GM18907 (cell line): ENCODE measurements at regions not wholly inside any gene's neighbourhood (a gene's known extent, or its start where the extent isn't known, plus 50 kb on each side); places are given as distances from the start of the nearest gene placed in this dataset.
"Not testable (repeated sequence)": the region's sequence is repeated elsewhere in the genome, so short reads cannot be mapped to it uniquely, and the experiment has no call there.

Source experiments
- ATAC-seq: cut with Tn5 transposase; IDR thresholded peaks from one replicate; pipeline ENCODE4 v1.9.1; 2021; ENCODE audit warnings: mild to moderate bottlenecking, moderate library complexity; ENCODE audit not compliant: unreplicated experiment

DNA sequence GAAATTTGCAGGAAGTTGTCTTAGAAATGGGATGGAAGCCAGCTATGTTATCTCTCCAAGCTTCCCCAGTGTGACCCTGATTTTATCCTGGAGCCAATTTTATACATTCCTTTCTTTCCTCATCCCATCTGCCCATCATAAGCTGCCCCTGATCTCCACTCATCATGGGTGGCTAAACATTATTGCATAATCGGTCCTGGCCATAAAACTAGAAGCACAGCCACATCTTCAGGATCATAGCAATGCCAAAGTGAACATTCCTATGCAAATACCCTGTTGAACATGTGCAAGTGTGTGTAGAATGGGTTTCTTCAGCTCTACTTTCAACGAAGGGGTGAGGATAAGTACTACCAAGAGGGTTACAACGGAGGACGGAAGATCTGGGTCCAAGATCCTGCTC, 50.6 kb upstream of the COG2 start:
- ATAC-seq: no peak

DNA sequence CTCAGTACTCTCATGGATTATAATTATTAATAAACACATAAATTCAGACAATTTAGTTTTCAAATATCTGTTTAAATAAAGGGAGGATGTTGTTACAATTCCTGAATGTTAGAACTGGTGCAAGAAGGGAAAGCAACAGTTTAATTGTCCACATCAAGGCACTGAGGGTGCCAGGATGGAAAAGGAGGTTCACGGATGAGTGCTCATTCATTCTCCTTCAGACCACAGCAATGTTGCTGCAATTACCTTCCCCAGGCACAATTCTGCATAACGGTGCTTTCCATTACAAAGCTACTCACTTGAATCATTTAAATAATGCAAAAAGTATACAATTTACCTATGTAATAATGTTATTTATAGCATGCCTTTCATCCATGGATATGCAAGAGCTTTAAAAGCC, 52.3 kb upstream of the COG2 start:
- ATAC-seq: no peak

DNA sequence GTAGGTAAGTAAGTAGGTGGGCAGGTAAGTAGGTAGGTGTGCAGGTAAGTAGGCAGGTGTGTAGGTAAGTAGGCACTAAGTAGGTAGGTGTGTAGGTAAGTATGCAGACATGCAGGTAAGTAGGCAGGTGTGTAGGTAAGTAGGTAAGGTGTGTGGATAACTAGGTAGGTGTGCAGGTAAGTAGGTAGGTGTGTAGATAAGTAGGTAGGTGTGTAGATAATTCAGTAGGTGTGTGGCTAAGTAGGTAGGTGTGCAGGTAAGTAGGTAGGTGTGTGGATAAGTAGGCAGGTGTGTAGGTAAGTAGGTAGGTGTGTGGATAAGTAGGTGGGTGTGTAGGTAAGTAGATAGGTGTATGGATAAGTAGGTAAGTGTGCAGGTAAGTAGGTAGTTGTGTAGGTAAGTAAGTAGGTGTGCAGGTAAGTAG, 53.9 kb upstream of the COG2 start:
- no peak for ATAC-seq

DNA sequence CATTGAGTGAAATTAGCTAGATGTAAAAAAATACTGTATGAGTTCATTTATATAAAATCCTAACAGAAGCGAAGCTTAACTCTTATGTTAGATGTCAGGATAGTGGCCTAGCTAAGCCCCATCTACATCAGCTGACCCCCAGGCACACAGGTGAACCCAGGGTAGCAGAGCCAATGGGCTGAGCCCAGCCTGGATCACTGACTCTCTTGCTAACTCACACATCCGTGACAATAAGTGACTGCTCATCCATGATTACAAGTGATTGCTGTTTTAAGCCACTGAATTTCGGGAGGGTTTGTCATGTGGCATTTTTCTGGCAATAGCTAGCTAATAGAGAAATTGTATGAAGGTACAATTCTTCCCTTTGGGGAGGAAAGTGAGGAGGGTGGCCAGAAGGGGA, 55.2 kb upstream of the COG2 start:
- ATAC-seq: no peak

DNA sequence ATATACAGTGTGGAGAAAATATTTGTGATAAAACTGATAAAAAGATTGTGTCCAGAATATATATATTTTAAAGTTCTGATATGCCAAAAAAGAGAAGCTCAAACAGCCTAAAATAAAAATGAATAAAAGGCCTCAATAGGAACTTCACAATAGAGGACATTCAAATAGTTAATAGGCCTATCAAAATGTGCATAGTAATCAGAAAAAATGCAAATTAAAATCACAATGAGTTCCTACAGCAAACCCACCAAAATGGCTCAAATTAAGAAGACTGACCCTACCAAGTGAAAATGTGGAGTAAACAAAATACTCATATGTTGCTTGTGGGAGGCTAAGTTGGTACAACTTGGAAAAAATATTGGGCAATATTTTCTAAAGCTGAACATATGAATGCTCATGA, 57.6 kb upstream of the COG2 start:
- ATAC-seq: no peak

DNA sequence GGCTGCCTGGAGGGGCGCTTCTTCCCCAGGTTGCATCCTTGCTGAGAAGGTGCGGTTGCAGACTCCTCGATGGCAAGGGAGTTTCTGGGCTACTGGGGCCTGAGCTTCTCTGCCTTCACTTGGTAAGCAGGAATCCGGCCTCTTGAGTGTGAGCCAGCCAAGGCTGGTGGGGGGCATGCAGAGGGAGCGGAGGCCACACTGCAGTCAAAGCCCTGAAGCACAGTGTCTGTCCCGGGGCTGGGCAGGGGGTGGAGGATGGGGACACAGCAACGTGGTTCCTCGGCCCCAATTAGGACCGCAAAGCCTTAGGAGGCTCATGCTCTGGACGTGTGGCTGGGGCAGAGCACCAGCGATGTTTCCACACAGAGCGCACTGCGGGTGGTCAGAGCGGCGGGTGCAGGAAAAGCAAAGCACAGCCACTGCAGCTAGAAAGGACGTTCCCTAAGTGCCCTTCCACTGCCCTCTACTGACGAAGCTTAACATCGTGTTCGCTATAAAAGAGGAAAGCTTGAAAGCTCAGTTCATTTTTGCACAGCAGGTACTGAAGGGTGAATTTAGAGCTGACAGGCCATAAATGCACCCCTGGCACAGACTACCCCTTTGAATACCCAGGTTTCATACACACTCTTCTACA, 60.7 kb upstream of the COG2 start:
- no peak for ATAC-seq

DNA sequence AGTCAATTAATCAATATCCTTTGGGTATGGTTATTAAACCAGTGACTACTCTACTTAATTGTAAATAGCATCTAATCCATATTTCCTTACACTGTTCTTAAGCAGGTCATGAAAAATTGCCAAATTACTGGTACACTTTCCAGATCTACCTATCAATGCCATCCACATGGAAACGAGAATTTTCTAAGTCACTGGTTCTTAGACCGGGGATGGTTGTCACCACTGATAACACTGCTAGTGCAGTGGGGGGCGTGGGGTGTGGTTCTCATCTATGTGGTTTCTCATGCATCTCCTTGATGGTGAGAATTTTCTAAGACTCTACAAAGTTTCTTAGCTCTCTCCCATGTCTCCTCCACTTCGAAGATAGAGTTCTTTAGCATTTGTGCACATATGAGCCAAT, 63.7 kb upstream of the COG2 start:
- no peak for ATAC-seq

DNA sequence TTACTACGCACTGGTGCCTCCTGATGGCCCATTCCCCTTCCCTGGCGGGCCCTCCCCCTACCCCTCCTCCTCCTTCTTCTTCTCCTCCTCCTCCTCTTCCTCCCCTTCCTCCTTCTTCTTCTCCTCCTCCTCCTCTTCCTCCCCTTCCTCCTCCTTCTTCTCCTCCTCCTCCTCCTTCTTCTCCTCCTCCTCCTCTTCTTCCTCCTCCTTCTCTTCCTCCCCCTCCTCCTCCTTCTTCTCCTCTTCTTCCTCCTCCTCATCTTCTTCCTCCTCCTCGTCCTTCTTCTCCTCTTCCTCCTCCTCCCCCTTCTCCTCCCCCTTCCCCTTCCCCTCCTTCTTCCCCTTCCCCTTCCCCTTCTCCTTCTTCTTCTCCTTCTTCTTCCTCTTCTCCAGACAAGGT, 64.7 kb upstream of the COG2 start:
- ATAC-seq: no peak

DNA sequence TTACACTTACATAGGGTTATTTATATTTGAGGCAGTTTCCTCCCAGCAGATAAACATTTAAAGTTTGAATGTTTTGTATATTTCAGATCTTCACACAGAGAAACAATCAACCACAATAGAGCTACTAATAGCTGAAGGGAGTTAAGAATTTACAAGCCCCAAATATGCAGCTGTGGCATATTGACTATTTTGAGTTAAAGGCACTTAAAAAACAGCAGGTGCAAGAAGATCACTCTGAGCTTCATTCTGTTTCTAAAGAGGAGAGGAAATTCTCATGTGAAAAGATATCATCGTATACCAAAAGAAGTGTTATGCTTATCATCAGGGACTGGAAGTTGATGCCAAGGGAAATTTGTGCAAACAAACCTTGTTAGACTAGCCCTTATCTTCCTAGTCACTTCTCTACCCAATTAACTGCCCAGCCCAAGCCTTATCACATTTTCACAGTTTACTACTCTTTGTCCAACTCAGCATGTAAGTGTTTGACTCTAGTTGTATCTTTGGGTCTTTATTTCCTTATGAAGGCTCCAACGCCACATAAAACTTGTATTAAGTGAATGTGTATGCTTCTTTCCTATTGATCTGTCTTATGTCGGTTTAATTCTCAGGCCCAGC, 66.3 kb upstream of the COG2 start:
- no peak for ATAC-seq

DNA sequence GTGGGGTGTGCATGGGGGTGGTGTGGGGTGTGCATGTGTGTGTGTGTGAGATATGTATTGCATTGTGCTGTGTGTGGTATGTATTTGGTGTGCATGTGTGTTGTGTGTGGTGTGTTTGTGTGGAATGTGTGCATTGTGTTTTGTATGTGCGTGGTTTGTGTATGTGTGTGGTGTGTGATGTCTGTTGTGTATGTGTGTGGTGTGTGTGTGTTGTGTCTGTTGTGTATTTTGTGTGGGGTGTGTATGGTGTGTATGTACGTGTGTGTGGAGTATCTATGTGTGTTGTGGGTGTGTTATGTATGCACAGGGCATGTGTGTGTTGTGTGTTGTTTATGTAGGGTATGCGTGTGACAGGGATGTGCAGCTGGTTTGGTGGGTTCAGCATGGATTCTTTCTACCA, 67.8 kb upstream of the COG2 start:
- no peak for ATAC-seq

DNA sequence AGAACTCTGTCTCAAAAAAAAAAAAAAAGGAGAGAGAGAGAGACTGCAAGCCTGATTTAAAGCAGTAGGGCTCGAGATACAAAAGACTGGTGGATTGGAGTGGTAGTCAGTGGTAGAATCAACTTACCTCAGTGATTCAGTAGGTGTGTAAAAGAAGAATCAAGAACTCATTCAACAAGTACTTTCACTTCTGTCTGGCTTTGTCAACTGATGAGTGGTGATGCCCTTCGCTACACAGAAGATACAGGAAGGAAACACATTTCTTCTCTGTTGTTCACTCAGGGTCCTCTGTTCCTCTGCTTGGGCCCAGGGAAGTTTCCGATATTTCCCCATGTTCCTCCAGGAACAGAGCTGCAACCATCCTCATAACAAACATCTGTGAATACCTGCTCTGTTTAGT, 68.6 kb upstream of the COG2 start:
- ATAC-seq: no peak

DNA sequence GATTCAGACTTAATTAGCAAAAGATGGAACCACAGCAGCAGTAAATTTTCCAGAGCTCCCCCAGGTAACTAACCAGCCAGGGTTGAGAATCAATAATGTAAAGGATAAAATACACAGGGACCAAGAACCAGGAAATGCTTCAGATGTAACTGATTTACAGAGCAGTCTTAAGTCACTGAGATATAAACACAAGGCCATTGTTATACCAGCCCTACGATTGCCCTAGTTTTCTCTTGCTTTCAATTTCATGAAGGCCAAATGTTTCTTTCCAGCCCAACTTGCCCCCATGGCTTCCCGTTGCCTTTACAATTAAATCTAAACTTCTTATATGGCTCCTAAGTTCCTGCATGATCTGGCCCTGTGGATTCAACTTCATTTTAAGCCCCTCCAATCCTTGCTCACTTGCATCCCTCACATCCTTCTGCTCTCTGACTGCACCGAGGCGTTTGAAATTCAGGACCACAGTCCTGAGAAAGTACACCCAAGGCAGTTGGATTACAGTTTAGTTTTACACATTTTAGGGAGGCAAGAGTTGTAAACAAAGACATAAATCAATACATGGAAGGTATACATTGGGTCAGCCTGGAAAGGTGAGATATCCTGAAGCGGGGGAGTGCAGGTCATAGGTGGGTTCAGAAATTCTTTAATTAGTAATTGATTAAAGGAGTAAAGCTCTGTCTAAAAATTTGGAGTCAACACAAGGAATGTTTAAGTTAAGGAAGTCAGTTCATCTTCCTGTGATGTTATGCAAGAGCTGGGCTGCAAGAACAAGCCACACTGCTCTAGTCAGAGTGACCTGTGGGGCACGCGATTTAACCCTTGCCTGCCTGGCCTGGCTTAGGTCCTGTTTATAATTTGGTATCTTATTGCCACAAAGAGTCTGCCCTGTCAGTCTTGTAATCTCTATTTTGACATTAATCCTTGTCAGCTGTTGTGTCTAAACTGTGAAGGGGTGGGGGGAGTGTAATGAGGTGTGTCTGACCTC, 69.9 kb upstream of the COG2 start:
- no peak for ATAC-seq

DNA sequence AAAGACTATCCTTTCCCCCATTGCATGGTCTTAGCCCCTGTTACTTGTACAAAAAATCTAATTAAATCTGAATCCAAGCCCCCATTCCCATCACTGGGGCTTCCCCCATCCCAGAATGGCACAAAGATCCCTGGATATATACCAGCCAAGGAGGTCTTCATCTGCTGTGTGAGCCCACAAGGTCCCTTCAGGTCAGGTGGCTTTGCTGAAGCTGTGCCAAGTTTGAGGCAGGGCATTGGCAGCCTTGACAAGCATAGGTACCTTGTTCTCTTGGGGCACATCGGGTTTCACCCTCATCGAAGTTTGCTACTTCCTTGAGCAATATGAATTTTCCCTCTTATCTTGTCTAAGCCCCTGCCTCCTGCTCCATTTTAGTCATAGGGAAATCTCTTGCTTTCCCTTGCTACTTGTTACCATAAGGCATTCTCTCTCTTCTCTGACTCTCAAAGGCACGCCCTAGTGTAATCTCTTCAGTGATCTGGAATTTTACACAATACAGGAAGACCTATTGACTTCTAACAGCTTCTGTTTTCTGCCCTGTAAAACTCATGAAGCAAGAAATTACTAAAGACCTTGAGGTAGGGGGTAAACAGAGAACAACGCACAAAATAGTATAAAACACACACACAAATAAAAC, 71.4 kb upstream of the COG2 start:
- no peak for ATAC-seq

DNA sequence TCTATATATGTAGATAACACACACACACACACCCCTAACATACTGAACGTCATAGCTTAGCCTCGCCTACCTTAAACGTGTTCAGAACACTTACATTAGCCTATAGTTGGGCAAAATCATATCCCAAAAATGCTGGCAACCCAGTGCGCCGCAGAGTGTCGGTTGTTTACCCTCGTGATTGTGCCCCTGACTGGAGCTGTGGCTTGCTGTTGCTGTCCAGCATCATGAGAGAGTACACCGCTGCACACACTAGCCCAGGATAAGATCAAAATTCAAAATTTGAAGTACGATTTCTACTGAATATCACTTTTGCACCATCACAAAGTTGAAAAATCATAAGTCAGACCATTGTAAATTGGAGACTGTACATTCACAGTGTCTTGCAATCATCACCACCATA, 73.1 kb upstream of the COG2 start:
- no peak for ATAC-seq

DNA sequence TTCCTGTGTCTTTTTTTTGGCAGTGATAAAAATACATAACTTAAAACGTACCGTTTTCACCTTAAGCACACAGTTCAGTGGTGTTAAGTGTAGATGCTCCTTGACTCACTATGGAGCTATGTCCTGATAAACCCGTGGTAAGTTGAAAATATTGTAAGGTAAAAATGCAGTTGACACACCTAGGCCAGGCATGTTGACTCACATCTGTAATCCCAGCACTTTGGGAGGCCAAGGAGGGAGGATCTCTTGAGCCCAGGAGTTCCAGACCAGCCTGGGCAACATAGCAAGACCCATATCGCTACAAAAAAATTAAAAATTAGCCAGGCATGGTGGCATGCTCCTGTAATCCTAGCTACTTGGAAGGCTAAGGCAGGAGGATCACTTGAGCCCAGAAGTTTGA, 73.6 kb upstream of the COG2 start:
- ATAC-seq: no peak

DNA sequence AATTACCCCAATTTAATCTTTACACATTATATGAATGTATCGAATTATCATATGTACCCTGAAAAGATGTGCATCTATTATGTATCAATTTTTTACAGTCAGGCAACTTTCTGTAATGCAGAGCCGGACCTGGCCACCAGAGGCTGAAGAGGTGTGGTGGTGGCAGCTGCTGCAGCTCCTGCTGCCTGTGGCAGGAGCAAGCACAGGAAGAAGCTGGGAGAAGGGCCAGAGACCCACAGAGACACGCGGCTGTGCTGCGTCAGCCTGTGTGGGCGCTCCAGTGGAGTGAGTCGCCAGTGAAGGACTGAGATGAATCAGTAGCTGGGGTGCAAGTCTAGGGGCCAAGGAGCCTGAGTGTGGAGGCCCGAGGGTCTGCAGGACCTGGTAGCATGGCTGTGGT, 74.3 kb upstream of the COG2 start:
- no peak for ATAC-seq

DNA sequence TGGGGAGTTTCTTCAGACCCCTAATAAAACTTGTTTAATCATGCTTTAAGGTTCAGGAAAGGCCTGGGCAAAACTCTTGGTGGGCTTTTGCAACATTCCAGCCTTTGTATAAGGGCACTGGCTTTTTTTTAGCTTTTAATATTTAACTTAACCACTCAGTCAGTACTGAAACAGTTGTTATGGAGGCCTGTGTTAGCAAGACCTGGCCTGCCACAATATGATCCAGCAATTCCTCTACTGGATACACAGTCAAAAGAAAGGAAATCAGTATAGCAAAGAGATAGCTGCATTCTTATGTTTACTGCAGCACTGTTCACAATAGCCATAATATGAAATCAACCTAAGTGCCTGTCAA, 75.1 kb upstream of the COG2 start:
- no peak for ATAC-seq

DNA sequence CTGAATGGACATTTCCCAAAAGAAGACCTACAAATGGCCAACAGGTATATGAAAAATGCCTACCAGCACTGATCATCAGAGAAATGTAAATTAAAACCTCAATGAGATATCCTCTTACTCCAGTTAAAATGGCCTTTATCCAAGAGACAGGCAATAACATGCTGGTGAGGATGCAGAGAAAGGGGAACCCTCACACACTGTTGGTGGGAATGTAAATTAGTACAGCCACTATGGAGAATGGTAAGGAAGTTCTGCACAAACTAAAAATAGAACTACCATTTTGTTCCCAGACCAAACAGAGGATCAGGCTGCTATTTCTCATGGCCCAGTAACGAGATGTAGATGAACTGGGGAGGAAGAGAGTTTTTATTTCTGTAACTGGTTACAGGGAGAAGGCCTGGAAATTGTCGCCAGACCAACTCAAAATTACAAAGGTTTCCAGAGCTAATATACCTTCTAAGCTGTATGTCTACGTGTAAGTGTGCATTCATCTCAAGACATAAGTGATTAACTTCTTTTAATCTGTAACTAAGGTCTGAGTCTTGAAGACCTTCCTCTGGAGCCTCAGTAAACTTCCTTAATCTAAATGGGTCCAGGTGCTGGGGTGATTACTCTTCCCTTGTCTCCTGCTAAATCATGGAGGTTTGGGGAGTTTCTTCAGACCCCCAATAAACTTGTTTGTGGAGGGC, 75.6 kb upstream of the COG2 start:
- ATAC-seq: not testable (repeated sequence)

DNA sequence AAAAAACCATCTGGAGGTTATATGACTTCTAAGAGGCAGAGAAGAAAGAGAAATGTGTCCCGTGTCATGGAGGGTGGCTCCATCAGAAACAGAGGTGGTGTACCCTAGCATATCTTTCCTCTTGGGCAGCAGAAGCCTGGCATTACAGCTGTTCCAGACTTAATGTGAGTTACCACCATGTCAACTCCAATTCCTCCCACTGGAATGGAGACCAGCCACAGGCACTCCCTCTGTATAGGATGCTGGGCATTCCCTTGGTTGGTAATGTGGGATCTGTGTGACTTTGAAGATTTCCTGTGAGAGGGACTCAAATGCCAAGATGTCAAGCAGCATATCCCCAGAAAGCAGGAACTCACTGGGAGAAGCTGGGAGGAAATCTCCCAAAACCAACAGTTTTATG, 77.1 kb upstream of the COG2 start:
- no peak for ATAC-seq

DNA sequence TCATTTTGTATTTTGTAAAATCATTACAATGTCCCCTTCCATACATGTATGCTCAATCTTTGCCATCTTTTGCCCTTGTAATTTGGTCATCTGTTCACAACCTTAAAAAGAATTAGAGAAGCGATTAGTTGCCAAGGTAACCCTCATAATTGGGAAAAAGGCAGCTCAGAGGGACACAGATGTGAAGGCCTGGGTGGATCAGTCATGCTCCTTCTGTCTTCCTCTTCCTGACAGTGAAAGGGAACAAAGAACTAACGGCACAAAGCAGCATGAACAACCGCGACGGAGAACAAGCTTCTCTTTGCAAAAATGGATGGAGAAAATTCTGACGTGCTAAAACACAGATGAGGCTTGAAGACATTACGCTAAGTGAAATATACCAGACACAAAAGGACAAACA, 78.7 kb upstream of the COG2 start:
- ATAC-seq: no peak

DNA sequence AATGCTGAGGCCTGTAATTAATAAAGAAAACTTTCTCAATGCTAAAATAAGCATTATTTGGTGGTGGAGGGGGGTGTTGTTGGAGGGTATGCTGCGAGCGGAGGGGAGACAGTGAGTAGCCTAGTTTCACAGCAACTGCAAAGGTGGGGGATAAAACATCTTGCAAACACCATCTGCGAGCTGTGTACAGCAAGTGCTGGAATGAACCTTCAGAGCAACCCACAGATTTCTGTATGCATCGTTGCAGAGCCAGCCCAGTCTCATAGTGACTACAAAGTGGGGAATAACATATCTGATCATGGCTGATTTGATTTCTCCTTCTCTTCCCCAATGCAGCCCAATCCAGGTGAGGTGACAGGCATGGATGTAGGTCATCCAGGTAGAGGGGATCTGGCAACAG, 80.7 kb upstream of the COG2 start:
- ATAC-seq: no peak
